ENCODE measurements at regions not wholly inside any gene's neighbourhood (a gene's known extent, or its start where the extent isn't known, plus 50 kb on each side); places are given as distances from the start of the nearest gene placed in this dataset.

- TF ChIP-seq CTCF (IDR thresholded peaks at IDR 0.05) (no peak), POLR2A (IDR thresholded peaks at IDR 0.05) (no peak)
Observed at GRCh38 chr1:29958271-29958670, 721.9 kb downstream of the PTPRU start.
